Stimulated activated CD8-positive, alpha-beta memory T cell treated with anti-CD3 and anti-CD28 coated beads, Interleukin-15, amount 100 ng/mL, for 4 hours (primary cell): ENCODE measurements at regions not wholly inside any gene's neighbourhood (a gene's known extent, or its start where the extent isn't known, plus 50 kb on each side); places are given as distances from the start of the nearest gene placed in this dataset.
"Not testable (repeated sequence)": the region's sequence is repeated elsewhere in the genome, so short reads cannot be mapped to it uniquely, and the experiment has no call there.

Source experiments
- DNase-seq, 2 donors: peaks; one replicate each; pipeline ENCODE4 v3.0.0-alpha.2; 2020; ENCODE audit warnings: low read depth in 2 of 2

DNA sequence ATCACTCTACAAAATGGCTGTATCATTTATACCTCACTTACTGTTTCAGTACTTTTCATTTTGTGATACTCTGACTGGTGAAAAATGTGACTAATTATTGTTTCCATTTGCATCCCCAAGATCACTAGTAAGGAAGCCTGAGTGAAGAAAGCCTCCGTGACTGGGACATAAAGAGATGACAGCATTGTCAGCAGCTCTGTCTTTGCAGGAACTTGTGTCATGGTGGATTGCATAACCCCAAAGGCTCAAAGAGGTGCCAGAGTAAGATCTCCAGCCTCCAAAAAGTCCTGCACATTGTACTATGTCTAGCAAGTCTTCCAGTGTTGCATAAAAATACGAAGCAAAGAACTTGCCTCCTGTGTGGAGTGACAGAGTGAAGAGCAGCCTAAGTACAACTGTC lies 187.5 kb upstream of the CRIM1 start:
- DNase-seq = no peak

DNA sequence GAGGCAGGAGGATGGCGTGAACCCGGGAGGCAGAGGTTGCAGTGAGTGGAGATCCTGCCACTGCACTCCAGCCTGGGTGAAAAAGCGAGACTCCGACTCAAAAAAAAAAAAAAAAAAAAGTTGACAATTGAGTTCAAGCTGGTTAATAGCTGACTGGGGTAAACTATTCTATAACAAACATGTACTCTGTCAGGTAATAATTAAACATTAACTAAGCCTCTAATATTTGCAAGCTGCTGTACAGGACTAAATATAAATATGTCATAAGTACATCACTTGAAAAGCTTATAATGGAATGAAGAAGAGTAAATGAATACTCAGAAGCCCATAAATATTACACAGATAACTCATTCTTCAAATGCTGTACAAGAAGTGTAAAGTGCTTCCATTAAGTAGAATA lies 190.4 kb upstream of the CRIM1 start:
- DNase-seq = no peak

DNA sequence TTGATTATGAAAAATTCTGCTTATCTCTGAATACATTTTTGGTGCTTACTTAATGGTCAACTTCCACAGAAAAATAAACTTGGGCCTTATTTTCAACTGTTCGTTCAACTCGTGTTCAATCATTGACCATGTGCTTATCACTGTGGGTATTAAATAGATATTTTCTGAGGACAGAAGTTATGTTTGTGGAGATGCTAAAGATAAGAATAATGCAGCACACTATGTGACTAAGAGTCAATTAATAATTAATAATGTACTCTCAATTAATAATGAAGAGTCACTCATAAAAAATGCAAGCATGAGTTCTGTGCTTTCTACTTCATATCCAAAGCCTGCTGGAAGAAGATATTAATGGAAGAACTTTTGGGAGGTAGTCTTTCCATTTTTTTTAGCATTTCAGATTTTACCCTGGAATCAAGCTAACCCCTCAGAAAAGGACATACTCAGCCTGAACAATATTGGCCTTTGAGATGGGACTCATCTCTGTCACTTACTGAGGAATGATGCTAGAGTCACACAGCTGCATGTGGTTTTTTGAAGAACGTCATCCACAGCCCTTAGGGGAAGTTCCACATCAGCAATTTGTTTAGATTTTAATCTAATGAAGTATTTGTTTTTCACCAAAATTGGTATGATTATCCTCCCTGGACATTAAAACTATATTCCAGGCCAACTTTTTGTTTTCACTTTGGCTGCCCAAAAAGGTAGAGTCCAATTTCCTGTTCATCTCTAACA lies 191.9 kb upstream of the CRIM1 start:
- DNase-seq = no peak

DNA sequence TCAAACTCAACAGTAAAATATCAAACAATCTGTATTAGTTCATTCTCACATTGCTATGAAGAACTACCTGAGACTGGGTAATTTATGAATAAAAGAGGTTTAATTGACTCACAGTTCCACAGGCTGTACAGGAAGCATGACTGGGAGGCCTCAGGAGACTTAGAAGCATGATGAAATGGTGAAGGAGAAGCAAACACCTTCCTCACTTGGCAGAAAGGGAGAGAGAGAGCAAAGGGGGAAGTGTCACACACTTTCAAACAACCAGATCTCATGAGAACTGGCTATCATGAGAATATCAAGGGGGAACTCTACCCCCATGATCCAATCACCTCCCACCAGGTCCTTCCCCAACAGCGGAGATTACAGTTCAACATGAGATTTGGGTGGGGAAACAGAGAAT lies 198.5 kb upstream of the CRIM1 start:
- not testable (repeated sequence) for DNase-seq

DNA sequence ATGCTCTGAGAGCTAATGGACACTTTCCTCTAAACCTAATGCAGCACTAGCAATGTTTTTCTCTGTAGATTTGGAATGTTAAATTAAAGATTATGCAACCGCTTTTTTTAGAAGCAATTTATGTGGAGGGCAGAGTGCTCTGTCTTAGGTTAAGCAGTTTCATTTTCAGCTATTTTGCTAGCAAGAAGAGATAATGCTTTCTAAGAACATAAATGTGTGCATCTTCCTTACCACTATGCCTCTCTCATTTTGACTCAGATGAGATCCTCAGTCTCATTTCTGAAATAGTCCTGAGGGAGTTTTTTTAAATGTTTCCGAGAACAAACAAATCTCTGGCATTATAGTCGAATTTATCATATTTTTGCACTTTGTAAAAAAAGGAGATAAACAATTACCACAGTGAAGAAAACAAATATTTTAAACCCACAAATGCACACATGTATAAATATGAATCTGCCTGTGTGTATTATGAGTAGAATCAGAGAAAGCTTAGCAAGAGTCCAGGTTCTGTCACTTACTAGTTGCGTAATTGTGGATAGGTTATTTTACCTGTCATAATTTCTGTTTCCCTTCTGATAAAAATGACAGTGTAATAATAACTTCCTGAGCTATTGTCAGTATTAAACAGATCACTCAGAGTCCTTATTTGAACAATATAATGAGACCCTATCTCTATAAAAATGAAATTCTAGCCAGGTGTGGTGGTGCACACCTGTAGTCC lies 207.7 kb upstream of the CRIM1 start:
- DNase-seq = no peak

DNA sequence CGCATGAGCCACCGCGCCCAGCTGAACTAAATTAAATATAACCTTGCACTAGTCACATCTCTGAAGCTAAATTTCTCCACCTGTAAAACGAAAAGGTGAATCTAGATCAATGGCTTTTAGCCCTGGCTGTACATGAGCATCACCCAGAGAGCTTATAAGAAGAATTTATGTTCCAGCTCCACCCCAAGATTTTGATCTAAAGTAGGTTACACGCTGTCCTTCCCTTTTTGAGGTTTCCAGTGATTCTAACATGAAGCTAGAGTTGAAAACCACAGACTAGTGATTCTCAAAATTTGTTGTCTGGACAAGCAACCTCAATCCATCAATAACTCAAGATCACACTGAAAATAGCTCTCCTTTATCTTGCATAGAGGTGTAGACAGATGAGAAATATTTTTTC lies 208.8 kb upstream of the CRIM1 start:
- no peak for DNase-seq

DNA sequence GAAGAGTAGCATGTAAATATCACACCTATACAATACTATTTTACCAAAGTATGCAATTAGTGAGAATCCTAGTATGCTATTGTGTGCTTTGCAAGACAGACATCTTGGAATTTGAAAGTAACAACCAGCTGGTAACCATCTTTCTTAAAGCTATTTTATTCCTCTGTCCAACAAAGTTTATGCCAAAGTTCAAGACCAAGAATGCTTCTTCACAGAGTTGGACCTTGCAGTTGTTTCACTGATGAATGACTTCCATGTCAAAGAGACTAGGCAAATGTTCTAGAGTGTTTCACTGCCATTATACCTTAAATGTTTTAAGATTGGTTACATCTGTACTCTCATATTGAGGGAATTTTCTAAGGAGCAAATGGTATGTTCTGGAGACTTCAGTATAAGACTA lies 215.2 kb upstream of the CRIM1 start:
- DNase-seq = no peak

DNA sequence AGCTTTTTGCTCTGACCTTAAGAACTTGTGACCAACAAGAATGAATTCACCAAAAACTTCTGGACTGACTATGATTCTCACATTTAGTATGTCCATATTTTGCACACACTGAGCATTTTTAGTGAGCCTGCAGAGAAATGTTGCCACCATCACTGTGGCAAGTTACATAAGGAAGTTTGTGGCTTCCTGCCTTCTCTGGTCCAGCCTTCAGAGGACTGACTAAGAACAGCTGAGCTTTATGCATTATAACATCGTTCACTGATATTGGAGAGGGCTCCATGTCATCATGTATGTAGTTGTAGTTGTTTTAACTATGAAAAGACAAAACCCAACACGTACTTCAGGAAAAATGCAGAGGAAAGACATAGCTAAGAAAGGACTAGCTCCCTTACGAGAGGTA lies 218.0 kb upstream of the CRIM1 start:
- no peak for DNase-seq

DNA sequence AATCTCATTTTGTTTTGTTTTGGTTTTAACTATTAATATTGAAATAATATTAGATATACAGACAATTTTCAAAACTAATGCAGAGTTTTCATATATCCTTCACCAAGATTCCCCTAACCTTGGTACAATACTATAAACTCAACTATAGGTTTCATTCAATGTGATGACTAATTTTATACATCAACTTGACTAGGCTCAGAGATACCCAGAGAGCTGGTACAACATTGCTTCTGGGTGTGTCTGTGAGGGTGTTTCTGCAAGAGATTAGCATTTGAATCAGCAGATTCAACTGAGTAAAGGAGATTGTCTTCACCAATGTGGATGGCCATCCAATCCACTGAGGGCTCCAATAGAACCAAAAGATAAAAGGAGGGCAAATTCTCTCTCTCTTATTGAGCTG lies 221.3 kb upstream of the CRIM1 start:
- no peak for DNase-seq

DNA sequence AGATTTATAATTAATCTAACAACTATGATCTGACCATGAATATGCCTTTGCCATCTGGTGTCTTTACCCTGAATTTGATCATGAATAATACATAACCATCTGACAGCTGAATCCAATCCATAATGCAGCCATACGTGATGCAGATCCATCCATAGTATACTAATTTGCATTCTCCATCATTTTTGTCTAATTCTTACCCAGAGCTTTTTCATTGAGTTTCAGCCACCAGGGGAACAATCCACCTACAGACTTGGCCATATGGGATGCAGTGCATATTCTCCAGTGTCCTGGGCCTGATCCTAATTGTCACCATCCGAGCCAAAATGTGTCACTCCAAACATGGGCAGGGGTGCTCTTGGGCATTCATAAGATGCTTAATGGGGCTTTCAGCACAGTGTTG lies 227.2 kb upstream of the CRIM1 start:
- DNase-seq = no peak

DNA sequence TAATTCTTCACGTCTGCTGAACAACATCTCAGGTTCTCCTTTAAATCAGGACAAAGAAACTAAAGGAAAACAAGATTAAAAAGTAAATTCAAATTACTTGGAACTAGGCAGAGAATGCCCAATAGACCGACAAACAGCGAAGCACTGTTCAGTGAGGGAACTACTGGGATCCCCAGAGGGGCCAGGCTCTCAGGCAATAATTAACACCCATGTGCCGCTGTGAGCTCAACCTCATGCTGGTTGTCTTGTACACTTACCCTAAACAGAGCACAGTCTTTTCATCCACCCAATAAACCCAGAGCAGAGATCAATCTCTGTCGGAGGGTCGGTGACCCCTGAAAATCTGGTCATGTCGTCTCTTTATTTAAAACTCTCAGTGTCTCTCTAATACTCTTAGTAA lies 229.9 kb upstream of the CRIM1 start:
- DNase-seq = no peak

DNA sequence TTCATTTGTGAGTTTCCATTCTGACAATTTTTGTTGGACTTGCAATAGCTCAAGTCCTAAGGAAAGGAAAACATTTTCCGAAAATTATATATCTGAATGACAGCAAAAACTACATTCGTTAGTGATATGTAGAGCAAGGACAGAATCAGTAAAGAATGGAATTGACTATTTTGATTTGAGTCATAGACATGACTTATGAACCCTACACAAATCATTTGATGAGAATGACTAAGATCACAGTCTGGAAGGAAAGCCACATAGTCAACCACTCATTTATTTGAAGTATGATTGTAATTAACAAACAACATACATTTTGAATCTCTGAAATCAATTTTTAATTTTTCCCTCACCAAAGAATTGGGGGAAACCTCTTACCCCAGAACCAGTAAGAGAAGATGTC lies 231.6 kb upstream of the CRIM1 start:
- no peak for DNase-seq

DNA sequence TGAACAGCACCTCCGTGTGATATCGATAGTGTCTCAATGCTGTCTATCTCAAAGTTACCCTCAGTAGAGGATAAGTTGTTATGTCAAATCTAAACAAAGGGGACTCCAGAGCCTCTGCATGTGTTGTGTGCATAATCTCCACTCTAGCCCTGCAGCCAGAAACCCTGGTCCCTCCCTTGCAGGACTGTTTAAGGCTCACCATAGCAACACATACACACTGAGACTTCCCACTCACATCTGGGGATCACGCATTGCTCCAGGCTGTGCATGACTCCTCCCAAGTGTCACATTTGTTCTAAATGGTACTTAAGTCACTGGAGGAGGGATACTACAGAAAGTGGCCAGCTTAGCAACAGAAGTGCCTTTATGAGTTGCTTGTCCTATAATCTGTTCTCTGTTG lies 258.6 kb upstream of the CRIM1 start:
- no peak for DNase-seq

DNA sequence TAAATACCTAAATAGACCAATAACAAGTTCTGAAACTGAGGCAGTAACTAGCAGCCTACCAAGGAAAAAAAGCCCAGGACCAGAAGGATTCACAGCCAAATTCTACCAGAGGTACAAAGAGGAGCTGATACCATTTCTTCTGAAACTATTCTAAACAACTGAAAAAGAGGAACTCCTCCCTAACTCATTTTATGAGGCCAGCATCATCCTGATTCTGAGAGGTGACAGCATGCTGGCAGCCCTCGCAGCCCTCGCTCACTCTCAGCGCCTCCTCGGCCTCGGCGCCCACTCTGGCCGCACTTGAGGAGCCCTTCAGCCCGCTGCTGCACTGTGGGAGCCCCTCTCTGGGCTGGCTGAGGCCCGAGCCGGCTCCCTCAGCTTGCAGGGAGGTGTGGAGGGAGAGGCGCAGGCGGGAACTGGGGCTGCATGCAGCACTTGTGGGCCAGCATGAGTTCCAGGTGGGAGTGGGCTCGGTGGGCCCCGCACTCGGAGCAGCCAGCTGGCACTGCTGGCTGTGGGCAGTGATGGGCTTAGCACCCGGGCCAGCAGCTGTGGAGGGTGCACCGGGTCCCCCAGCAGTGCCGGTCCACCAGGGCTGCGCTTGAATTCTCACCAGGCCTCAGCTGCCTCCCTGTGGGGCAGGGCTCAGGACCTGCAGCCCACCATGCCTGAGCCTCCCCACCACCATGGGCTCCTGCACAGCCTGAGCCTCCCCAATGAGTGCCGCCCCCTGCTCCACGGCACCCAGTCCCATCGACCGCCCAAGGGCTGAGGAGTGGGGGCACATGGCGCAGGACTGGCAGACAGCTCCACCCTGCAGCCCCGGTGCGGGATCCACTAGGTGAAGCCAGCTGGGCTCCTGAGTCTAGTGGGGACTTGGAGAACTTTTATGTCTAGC lies 263.5 kb upstream of the CRIM1 start:
- not testable (repeated sequence) for DNase-seq

DNA sequence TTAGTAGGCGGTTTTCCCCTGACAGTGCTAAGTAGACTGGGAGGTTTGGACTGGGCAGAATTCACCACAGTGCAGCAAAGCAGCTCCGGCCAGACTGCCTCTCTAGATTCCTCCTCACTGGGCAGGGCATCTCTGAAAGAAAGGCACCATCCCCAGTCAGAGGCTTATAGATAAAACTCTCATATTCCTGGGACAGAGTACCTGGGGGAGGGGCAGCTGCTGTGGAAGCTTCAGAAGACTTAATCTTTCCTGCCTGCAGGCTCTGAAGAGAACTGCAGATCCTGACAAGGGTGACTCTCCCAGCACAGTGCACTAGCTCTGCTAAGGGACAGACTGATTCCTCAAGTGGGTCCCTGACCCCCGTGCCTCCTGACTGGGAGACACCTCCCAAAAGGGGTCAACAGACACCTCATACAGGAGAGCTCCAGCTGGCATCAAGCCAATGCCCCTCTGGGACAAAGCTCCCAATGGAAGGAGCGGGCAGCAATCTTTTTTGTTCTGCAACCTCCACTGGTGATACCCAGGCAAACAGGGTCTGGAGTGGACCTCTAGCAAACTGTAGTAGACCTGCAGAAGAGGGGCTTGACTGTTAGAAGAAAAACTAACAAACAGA lies 266.8 kb upstream of the CRIM1 start:
- no peak for DNase-seq

DNA sequence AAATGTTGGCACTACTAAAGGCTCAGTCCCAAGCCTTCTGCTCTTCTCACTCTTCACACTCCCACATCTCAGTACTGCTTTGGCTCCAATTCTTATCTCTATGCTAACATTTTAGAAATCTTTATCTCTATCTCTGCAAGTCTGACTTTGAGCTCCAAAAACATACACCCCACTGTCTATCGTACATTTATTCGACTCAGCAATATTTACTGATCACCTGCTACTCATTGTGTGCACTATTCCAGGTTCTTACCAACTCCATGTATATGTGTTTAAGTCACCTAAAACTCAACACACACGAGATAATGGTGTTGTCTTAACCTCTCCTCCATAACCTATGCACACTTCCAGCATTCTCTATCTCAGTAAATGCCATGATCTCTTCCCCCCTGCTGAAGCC lies 268.2 kb upstream of the CRIM1 start:
- no peak for DNase-seq

DNA sequence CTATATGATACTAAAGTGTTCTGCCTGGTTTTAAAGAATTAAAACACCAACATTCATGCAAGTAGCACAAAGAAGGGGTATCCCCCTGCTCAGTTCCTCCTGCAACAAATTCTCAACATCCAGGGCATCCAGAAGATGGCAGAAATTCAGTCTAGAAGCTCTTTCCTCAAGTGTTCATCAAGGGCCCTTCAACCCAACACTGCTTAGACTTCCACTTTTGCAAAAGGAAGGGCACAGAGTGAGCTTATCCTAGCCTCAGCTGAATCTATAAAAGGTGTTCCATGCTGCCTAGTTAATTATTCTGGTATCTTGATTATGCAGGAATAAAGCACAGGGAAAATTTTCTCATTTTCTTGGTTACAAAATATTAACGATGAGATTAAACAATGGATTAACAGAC lies 275.8 kb upstream of the CRIM1 start:
- DNase-seq = no peak

DNA sequence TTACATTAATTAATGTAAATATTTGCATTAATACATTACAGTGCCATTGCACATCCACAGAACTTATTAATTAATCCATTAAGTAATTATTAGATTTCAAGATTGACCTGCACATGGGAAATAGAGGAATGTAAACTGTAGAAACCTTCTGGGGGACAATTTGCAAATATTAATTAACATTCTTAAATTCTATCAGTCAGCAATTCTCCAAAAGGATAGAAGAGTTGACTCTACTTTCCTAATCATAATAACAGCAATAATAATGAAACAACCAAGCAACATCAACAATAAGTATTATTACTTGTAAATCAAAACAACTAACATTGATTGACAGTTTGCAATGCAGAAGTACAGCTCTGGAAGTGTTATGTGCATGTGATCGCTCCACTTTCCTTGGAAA lies 281.6 kb upstream of the CRIM1 start:
- DNase-seq = no peak

DNA sequence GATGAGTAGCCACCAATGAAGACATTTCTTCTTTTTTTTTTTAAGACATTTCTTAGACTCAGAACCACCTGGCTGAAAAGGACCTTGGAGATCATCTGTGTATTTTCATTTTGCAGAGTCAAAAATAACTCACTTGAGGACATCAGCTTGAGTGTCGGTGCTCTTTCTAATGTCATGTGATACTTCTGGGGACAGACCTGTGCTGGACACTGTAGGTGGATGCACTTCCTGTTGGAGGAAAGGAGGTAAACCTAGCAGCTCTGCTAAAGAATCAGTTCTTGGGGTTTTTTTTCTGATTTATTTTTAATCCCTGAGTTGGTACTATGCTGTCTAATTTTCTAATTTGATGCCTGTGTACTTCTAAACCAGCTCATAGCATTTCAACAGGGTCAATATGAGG lies 283.9 kb upstream of the CRIM1 start:
- no peak for DNase-seq

DNA sequence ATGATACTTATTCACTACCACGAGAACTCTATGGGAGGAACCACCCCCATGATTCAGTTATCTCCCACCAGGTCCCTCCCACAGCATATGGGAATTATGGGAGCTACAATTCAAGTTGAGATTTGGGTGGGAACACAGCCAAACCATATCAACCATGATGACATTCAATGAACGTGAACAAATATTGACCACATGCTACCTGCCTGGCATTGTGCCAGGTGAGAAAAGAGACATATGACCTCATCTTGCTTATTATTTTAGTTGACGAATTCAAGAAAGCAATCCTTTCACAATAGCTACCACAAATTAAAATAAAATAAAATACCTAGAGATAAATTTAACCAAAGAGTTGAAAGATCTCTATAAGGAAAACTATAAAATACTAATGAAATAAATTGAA lies 286.5 kb upstream of the CRIM1 start:
- DNase-seq = no peak

DNA sequence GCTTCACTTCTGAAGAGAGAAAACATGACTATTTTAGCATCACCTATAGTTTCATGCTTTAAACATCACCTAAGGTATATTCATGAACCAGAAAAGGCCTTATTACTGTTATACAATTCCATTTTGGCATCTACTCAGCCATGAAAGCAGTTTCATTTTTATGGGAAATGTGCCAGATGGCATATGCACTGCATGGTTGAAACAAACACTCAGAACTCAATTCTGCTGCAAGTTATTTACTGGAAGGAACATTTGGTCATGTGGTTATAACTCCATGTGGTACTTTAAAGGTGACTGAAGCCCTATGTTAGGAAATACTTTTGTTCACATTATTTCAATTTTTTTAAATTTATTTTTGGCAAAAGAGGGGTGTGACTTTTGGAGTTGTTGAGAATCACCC lies 287.5 kb upstream of the CRIM1 start:
- DNase-seq = no peak

DNA sequence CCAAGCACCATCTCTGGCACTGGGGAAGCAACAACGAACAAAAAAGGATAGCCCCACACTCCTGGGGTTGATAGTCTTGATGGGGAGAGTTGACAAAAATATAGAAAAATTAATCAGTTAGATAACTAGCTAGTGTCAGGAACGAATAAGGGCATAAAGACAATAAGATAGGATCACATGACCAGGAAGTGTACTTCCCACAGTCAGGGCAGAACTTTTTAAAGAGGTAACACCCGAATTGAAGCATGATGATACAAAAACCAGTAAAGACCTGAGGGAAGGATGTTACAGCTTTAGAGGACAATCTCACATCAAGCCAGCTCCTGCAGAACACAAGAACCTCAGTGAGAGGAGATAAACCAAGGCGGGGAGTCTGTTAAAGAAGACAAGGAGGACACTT lies 295.4 kb upstream of the CRIM1 start:
- no peak for DNase-seq
